ENCODE measurements at regions not wholly inside any gene's neighbourhood (a gene's known extent, or its start where the extent isn't known, plus 50 kb on each side); places are given as distances from the start of the nearest gene placed in this dataset.
"Not testable (repeated sequence)": the region's sequence is repeated elsewhere in the genome, so short reads cannot be mapped to it uniquely, and the experiment has no call there.

DNA sequence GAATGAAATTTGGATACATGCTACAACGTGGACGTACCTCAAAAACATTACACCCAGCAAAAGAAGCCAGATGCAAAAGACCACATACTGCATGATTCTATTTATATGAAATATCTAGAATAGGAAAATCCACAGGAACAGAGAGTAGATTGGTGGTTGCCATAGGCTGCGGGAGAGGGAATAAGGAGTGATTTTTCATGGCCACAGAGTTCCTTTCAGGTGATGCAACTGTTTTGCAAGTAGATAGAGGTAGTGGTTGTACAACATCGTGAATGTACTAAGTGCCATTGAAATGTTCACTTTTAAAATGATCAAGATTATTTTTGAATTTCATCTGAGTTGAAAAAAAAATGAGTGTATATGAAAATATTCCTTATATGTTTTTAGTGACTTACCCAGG, 115.3 kb upstream of the RUNX1 start:
- no peak for ATAC-seq
- TF ChIP-seq, protein P1, sequence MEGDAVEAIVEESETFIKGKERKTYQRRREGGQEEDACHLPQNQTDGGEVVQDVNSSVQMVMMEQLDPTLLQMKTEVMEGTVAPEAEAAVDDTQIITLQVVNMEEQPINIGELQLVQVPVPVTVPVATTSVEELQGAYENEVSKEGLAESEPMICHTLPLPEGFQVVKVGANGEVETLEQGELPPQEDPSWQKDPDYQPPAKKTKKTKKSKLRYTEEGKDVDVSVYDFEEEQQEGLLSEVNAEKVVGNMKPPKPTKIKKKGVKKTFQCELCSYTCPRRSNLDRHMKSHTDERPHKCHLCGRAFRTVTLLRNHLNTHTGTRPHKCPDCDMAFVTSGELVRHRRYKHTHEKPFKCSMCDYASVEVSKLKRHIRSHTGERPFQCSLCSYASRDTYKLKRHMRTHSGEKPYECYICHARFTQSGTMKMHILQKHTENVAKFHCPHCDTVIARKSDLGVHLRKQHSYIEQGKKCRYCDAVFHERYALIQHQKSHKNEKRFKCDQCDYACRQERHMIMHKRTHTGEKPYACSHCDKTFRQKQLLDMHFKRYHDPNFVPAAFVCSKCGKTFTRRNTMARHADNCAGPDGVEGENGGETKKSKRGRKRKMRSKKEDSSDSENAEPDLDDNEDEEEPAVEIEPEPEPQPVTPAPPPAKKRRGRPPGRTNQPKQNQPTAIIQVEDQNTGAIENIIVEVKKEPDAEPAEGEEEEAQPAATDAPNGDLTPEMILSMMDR (IDR thresholded peaks at IDR 0.05), result no peak
- Histone ChIP-seq H3K27ac (no peak overlapping the region), H3K9me3 (no peaks in the 10 kb centered on the region), H3K27me3 (no peaks in the 10 kb centered on the region), H3K36me3 (no peaks in the 10 kb centered on the region), H3K4me3 (no peak overlapping the region), H3K4me1 (no peaks in the 10 kb centered on the region)
- DNase-seq, result no peak
- intact Hi-C loops (cut with DNase I), result no loop called here

- DNase-seq (no peak), ATAC-seq (no peak)
- Histone ChIP-seq H3K4me3 (no peak overlapping the region), H3K27ac (no peak overlapping the region), H3K4me1 (no peaks in the 10 kb centered on the region), H3K9me3 (no peaks in the 10 kb centered on the region), H3K27me3 (no peaks in the 10 kb centered on the region), H3K36me3 (no peaks in the 10 kb centered on the region)
- TF ChIP-seq, protein P1 (IDR thresholded peaks at IDR 0.05), result no peak
- intact Hi-C loops (cut with DNase I), result no loop called here
These were observed 114.3 kb upstream of the RUNX1 start for GRCh38 chr21:35163411-35163810.

- no peak for ATAC-seq
- no peaks in the 10 kb centered on the region for H3K9me3 ChIP-seq
- DNase-seq, result no peak
- no peaks in the 10 kb centered on the region for H3K4me1 ChIP-seq
- intact Hi-C loops (cut with DNase I), result no loop called here
- H3K27me3 ChIP-seq, result no peaks in the 10 kb centered on the region
- H3K36me3 ChIP-seq, result no peaks in the 10 kb centered on the region
- H3K27ac ChIP-seq, result no peak overlapping the region
- TF ChIP-seq, protein P1 (IDR thresholded peaks at IDR 0.05), result no peak
- no peak overlapping the region for H3K4me3 ChIP-seq
These were observed 113.7 kb upstream of the RUNX1 start for GRCh38 chr21:35162831-35163230.

GRCh38 chr21:35159881-35160280, 110.8 kb upstream of the RUNX1 start:
- Histone ChIP-seq H3K4me3 (no peak overlapping the region), H3K36me3 (no peaks in the 10 kb centered on the region), H3K27ac (no peak overlapping the region), H3K27me3 (no peaks in the 10 kb centered on the region), H3K9me3 (peaks cover 8% of the 10 kb centered on the region), H3K4me1 (no peaks in the 10 kb centered on the region)
- no peak for ATAC-seq
- DNase-seq, result no peak
- intact Hi-C loops (cut with DNase I), result no loop called here
- TF ChIP-seq, protein P1 (IDR thresholded peaks at IDR 0.05), result no peak

GRCh38 chr21:35157374-35157773, 108.3 kb upstream of the RUNX1 start:
- ATAC-seq; intact Hi-C loops (cut with DNase I): not testable (repeated sequence)

GRCh38 chr21:35156293-35157278, 107.5 kb upstream of the RUNX1 start:
- ATAC-seq (no peak), DNase-seq (no peak)
- peaks cover 8% of the 10 kb centered on the region for H3K9me3 ChIP-seq
- H3K27me3 ChIP-seq, result no peaks in the 10 kb centered on the region
- H3K27ac ChIP-seq, result no peak overlapping the region
- intact Hi-C loops (cut with DNase I), result no loop called here
- H3K36me3 ChIP-seq, result no peaks in the 10 kb centered on the region
- no peaks in the 10 kb centered on the region for H3K4me1 ChIP-seq
- no peak overlapping the region for H3K4me3 ChIP-seq
- TF ChIP-seq, protein P1 (IDR thresholded peaks at IDR 0.05), result no peak

More at GRCh38 chr21:35157374-35157773, 108.3 kb upstream of the RUNX1 start:
- H3K27me3 ChIP-seq, H3K4me1 ChIP-seq, H3K4me3 ChIP-seq, H3K36me3 ChIP-seq, DNase-seq, H3K27ac ChIP-seq, H3K9me3 ChIP-seq: not testable (repeated sequence)

Data from upper lobe of right lung (tissue), 1 donor.